Upper lobe of right lung (tissue), 1 donor: ENCODE measurements at regions not wholly inside any gene's neighbourhood (a gene's known extent, or its start where the extent isn't known, plus 50 kb on each side); places are given as distances from the start of the nearest gene placed in this dataset.
A peak's percentile ranks its signal among the peaks of the same experiment; 100 is the strongest.

Experiments used
- ATAC-seq: fragments of 200-7000 bp; cut with Tn5 transposase; one replicate; pipeline ENCODE4 v1.9.1; 2020; ENCODE audit warnings: mild to moderate bottlenecking, moderate library complexity
- DNase-seq: peaks from one replicate; pipeline ENCODE4 v3.0.0-alpha.2; 2020
- H3K27ac ChIP-seq: fragments of 200-600 bp; one replicate; pipeline ENCODE4 v1.8.0; 2022
- H3K27me3 ChIP-seq: fragments of 200-600 bp; one replicate; pipeline ENCODE4 v1.8.0; 2022; ENCODE audit warnings: mild to moderate bottlenecking
- H3K36me3 ChIP-seq: fragments of 200-600 bp; one replicate; pipeline ENCODE4 v1.8.0; 2022
- H3K4me1 ChIP-seq: fragments of 200-600 bp; one replicate; pipeline ENCODE4 v1.8.0; 2022
- H3K4me3 ChIP-seq: fragments of 200-600 bp; one replicate; pipeline ENCODE4 v1.8.0; 2022; ENCODE audit warnings: mild to moderate bottlenecking
- H3K9me3 ChIP-seq: fragments of 200-600 bp; one replicate; pipeline ENCODE4 v1.8.0; 2022
- CTCF ChIP-seq: fragments of 200-600 bp; IDR thresholded peaks from one replicate; pipeline ENCODE4 v1.8.0; 2022; ENCODE audit warnings: antibody characterized with exemption
- intact Hi-C: fragments of 100-400 bp; cut with DNase I; formaldehyde crosslinking; loops from one replicate; pipeline ENCODE4 v1.11.0; 2022
- donor health status: DM: no; HTN: yes; CAD: no; lungs with severe emphysema.

GRCh38 chr7:38070718-38071117, 107.3 kb upstream of the STARD3NL start:
- Histone ChIP-seq H3K4me3 (no peak overlapping the region), H3K27ac (no peak overlapping the region), H3K36me3 (no peaks in the 10 kb centered on the region), H3K27me3 (no peaks in the 10 kb centered on the region), H3K9me3 (no peaks in the 10 kb centered on the region), H3K4me1 (no peaks in the 10 kb centered on the region)
- ATAC-seq (peak; percentile 47), DNase-seq (no peak)
- intact Hi-C loops, result no loop called here
- peak; percentile 30 for TF ChIP-seq CTCF

GRCh38 chr7:38086857-38087256, 91.2 kb upstream of the STARD3NL start:
- Histone ChIP-seq H3K9me3 (no peaks in the 10 kb centered on the region), H3K4me3 (no peak overlapping the region), H3K36me3 (no peaks in the 10 kb centered on the region), H3K4me1 (no peaks in the 10 kb centered on the region), H3K27me3 (no peaks in the 10 kb centered on the region), H3K27ac (no peak overlapping the region)
- DNase-seq (no peak), ATAC-seq (no peak)
- no peak for TF ChIP-seq CTCF
- intact Hi-C loops, result no loop called here

GRCh38 chr7:38102507-38102906, 75.5 kb upstream of the STARD3NL start:
- intact Hi-C loops, result loop anchor here (5.0 kb wide), 1 partner anchor 120 kb away; no protein-coding TSS in a partner anchor
- no peaks in the 10 kb centered on the region for H3K36me3 ChIP-seq
- DNase-seq, result no peak

GRCh38 chr7:38105874-38106483, 72.1 kb upstream of the STARD3NL start:
- Histone ChIP-seq H3K9me3 (no peaks in the 10 kb centered on the region), H3K4me3 (no peak overlapping the region), H3K27ac (no peak overlapping the region), H3K4me1 (no peaks in the 10 kb centered on the region), H3K27me3 (no peaks in the 10 kb centered on the region), H3K36me3 (no peaks in the 10 kb centered on the region)
- intact Hi-C loops, result no loop called here
- TF ChIP-seq CTCF, result peak; percentile 75
- no peak for DNase-seq
- peak; percentile 77 for ATAC-seq

More at GRCh38 chr7:38102507-38102906, 75.5 kb upstream of the STARD3NL start:
- Histone ChIP-seq H3K9me3 (no peaks in the 10 kb centered on the region), H3K4me1 (no peaks in the 10 kb centered on the region), H3K27ac (no peak overlapping the region), H3K27me3 (no peaks in the 10 kb centered on the region), H3K4me3 (no peak overlapping the region)
- TF ChIP-seq CTCF, result no peak
- no peak for ATAC-seq

GRCh38 chr7:38107486-38107893, 70.6 kb upstream of the STARD3NL start:
- peak; percentile 82 for TF ChIP-seq CTCF
- Histone ChIP-seq H3K27me3 (no peaks in the 10 kb centered on the region), H3K4me3 (no peak overlapping the region), H3K4me1 (no peaks in the 10 kb centered on the region), H3K9me3 (no peaks in the 10 kb centered on the region), H3K27ac (no peak overlapping the region), H3K36me3 (no peaks in the 10 kb centered on the region)
- DNase-seq, result no peak
- ATAC-seq, result peak; percentile 96
- intact Hi-C loops, result no loop called here

- no peaks in the 10 kb centered on the region for H3K36me3 ChIP-seq
- H3K27ac ChIP-seq, result no peak overlapping the region
- DNase-seq (no peak), ATAC-seq (no peak)
- no peaks in the 10 kb centered on the region for H3K27me3 ChIP-seq
- TF ChIP-seq CTCF, result no peak
- intact Hi-C loops, result no loop called here
- no peak overlapping the region for H3K4me3 ChIP-seq
- no peaks in the 10 kb centered on the region for H3K9me3 ChIP-seq
- no peaks in the 10 kb centered on the region for H3K4me1 ChIP-seq
Observed at GRCh38 chr7:38112075-38112474, 66.0 kb upstream of the STARD3NL start.
